ENCODE measurements at regions not wholly inside any gene's neighbourhood (a gene's known extent, or its start where the extent isn't known, plus 50 kb on each side); places are given as distances from the start of the nearest gene placed in this dataset.

- TF ChIP-seq POLR2A (IDR thresholded peaks at IDR 0.05; ENCODE audit: low read depth, low read length) (no peak), POLR2AphosphoS5 (IDR thresholded peaks at IDR 0.05; ENCODE audit: insufficient read depth, low read depth, low read length) (no peak), CTCF (IDR thresholded peaks at IDR 0.05; ENCODE audit: extremely low read depth in 1 of 2, insufficient read depth in 1 of 2, low read depth in 1 of 2, low read length in 2 of 2) (no peak), EZH2 (IDR thresholded peaks at IDR 0.05; ENCODE audit: borderline replicate concordance, low read depth, low read length, severe bottlenecking) (no peak), MYC (IDR thresholded peaks at IDR 0.05; ENCODE audit: low read depth, low read length) (no peak)
These were observed 134.9 kb upstream of the STMND1 start for GRCh38 chr6:16966791-16967469.

All from endothelial cell of umbilical vein (primary cell).